ENCODE measurements at regions not wholly inside any gene's neighbourhood (a gene's known extent, or its start where the extent isn't known, plus 50 kb on each side); places are given as distances from the start of the nearest gene placed in this dataset.

GRCh38 chr13:76769271-76769791, 116.9 kb downstream of the KCTD12 start:
- H3K27ac ChIP-seq (ENCODE audit: low read length) = no peak overlapping the region
- no peak overlapping the region for H3K4me3 ChIP-seq (ENCODE audit: low read depth in 1 of 2, low read length in 2 of 2)

GRCh38 chr13:76768384-76768783, 117.8 kb downstream of the KCTD12 start:
- no peak overlapping the region for H3K27ac ChIP-seq (ENCODE audit: low read length)
- no peaks in the 10 kb centered on the region for H3K27me3 ChIP-seq (ENCODE audit: low read depth, low read length)
- H3K9me3 ChIP-seq (ENCODE audit: control insufficient read depth in 1 of 2, low read length in 2 of 2) = no peaks in the 10 kb centered on the region
- H3K36me3 ChIP-seq (ENCODE audit: control insufficient read depth in 1 of 2, insufficient read depth in 2 of 2, low read length in 2 of 2) = no peaks in the 10 kb centered on the region
- no peak overlapping the region for H3K4me3 ChIP-seq (ENCODE audit: low read depth in 1 of 2, low read length in 2 of 2)
- H3K4me1 ChIP-seq (ENCODE audit: control insufficient read depth in 1 of 2, insufficient read depth in 2 of 2, low read length in 2 of 2) = peaks cover 0 to 4% of the 10 kb centered on the region in 2 donors

More at GRCh38 chr13:76769271-76769791, 116.9 kb downstream of the KCTD12 start:
- no peaks in the 10 kb centered on the region for H3K27me3 ChIP-seq (ENCODE audit: low read depth, low read length)
- H3K9me3 ChIP-seq (ENCODE audit: control insufficient read depth in 1 of 2, low read length in 2 of 2) = no peaks in the 10 kb centered on the region
- no peaks in the 10 kb centered on the region for H3K36me3 ChIP-seq (ENCODE audit: control insufficient read depth in 1 of 2, insufficient read depth in 2 of 2, low read length in 2 of 2)
- peaks cover 0 to 4% of the 10 kb centered on the region in 2 donors for H3K4me1 ChIP-seq (ENCODE audit: control insufficient read depth in 1 of 2, insufficient read depth in 2 of 2, low read length in 2 of 2)

- Histone ChIP-seq H3K4me3 (ENCODE audit: low read depth in 1 of 2, low read length in 2 of 2) (no peak overlapping the region), H3K27ac (ENCODE audit: low read length) (no peak overlapping the region)
Observed at GRCh38 chr13:76764916-76765315, 121.3 kb downstream of the KCTD12 start.

GRCh38 chr13:76764429-76764828, 121.8 kb downstream of the KCTD12 start:
- H3K4me3 ChIP-seq (ENCODE audit: low read depth in 1 of 2, low read length in 2 of 2) = no peak overlapping the region
- H3K4me1 ChIP-seq (ENCODE audit: control insufficient read depth in 1 of 2, insufficient read depth in 2 of 2, low read length in 2 of 2) = peaks cover 3 to 4% of the 10 kb centered on the region in 2 donors
- no peaks in the 10 kb centered on the region for H3K9me3 ChIP-seq (ENCODE audit: control insufficient read depth in 1 of 2, low read length in 2 of 2)
- H3K27me3 ChIP-seq (ENCODE audit: low read depth, low read length) = no peaks in the 10 kb centered on the region
- no peaks in the 10 kb centered on the region for H3K36me3 ChIP-seq (ENCODE audit: control insufficient read depth in 1 of 2, insufficient read depth in 2 of 2, low read length in 2 of 2)
- H3K27ac ChIP-seq (ENCODE audit: low read length) = no peak overlapping the region

More at GRCh38 chr13:76764916-76765315, 121.3 kb downstream of the KCTD12 start:
- H3K9me3 ChIP-seq (ENCODE audit: control insufficient read depth in 1 of 2, low read length in 2 of 2) = no peaks in the 10 kb centered on the region
- H3K36me3 ChIP-seq (ENCODE audit: control insufficient read depth in 1 of 2, insufficient read depth in 2 of 2, low read length in 2 of 2) = no peaks in the 10 kb centered on the region
- H3K27me3 ChIP-seq (ENCODE audit: low read depth, low read length) = no peaks in the 10 kb centered on the region
- peaks cover 3 to 4% of the 10 kb centered on the region in 2 donors for H3K4me1 ChIP-seq (ENCODE audit: control insufficient read depth in 1 of 2, insufficient read depth in 2 of 2, low read length in 2 of 2)

GRCh38 chr13:76762721-76763120, 123.5 kb downstream of the KCTD12 start:
- Histone ChIP-seq H3K36me3 (ENCODE audit: control insufficient read depth in 1 of 2, insufficient read depth in 2 of 2, low read length in 2 of 2) (no peaks in the 10 kb centered on the region), H3K27ac (ENCODE audit: low read length) (no peak overlapping the region), H3K27me3 (ENCODE audit: low read depth, low read length) (no peaks in the 10 kb centered on the region), H3K9me3 (ENCODE audit: control insufficient read depth in 1 of 2, low read length in 2 of 2) (no peaks in the 10 kb centered on the region), H3K4me1 (ENCODE audit: control insufficient read depth in 1 of 2, insufficient read depth in 2 of 2, low read length in 2 of 2) (peaks cover 3 to 4% of the 10 kb centered on the region in 2 donors), H3K4me3 (ENCODE audit: low read depth in 1 of 2, low read length in 2 of 2) (no peak overlapping the region)

- H3K27me3 ChIP-seq (ENCODE audit: low read depth, low read length) = no peaks in the 10 kb centered on the region
- no peak overlapping the region for H3K27ac ChIP-seq (ENCODE audit: low read length)
- H3K9me3 ChIP-seq (ENCODE audit: control insufficient read depth in 1 of 2, low read length in 2 of 2) = no peaks in the 10 kb centered on the region
- no peaks in the 10 kb centered on the region for H3K36me3 ChIP-seq (ENCODE audit: control insufficient read depth in 1 of 2, insufficient read depth in 2 of 2, low read length in 2 of 2)
- peaks cover 3 to 4% of the 10 kb centered on the region in 2 donors for H3K4me1 ChIP-seq (ENCODE audit: control insufficient read depth in 1 of 2, insufficient read depth in 2 of 2, low read length in 2 of 2)
- H3K4me3 ChIP-seq (ENCODE audit: low read depth in 1 of 2, low read length in 2 of 2) = no peak overlapping the region
Observed at GRCh38 chr13:76759877-76760276, 126.3 kb downstream of the KCTD12 start.

- Histone ChIP-seq H3K4me3 (ENCODE audit: low read depth in 1 of 2, low read length in 2 of 2) (no peak overlapping the region), H3K4me1 (ENCODE audit: control insufficient read depth in 1 of 2, insufficient read depth in 2 of 2, low read length in 2 of 2) (peaks cover 0 to 6% of the 10 kb centered on the region in 2 donors), H3K27me3 (ENCODE audit: low read depth, low read length) (no peaks in the 10 kb centered on the region), H3K27ac (ENCODE audit: low read length) (no peak overlapping the region), H3K36me3 (ENCODE audit: control insufficient read depth in 1 of 2, insufficient read depth in 2 of 2, low read length in 2 of 2) (no peaks in the 10 kb centered on the region), H3K9me3 (ENCODE audit: control insufficient read depth in 1 of 2, low read length in 2 of 2) (no peaks in the 10 kb centered on the region)
Observed at GRCh38 chr13:76758738-76759137, 127.5 kb downstream of the KCTD12 start.

GRCh38 chr13:76758257-76758656, 127.9 kb downstream of the KCTD12 start:
- no peaks in the 10 kb centered on the region for H3K27me3 ChIP-seq (ENCODE audit: low read depth, low read length)
- no peaks in the 10 kb centered on the region for H3K36me3 ChIP-seq (ENCODE audit: control insufficient read depth in 1 of 2, insufficient read depth in 2 of 2, low read length in 2 of 2)
- no peak overlapping the region for H3K27ac ChIP-seq (ENCODE audit: low read length)
- H3K4me3 ChIP-seq (ENCODE audit: low read depth in 1 of 2, low read length in 2 of 2) = no peak overlapping the region
- no peaks in the 10 kb centered on the region for H3K9me3 ChIP-seq (ENCODE audit: control insufficient read depth in 1 of 2, low read length in 2 of 2)
- H3K4me1 ChIP-seq (ENCODE audit: control insufficient read depth in 1 of 2, insufficient read depth in 2 of 2, low read length in 2 of 2) = peaks cover 0 to 6% of the 10 kb centered on the region in 2 donors

GRCh38 chr13:76756451-76756850, 129.8 kb downstream of the KCTD12 start:
- Histone ChIP-seq H3K4me1 (ENCODE audit: control insufficient read depth in 1 of 2, insufficient read depth in 2 of 2, low read length in 2 of 2) (peaks cover 0 to 3% of the 10 kb centered on the region in 2 donors), H3K9me3 (ENCODE audit: control insufficient read depth in 1 of 2, low read length in 2 of 2) (no peaks in the 10 kb centered on the region), H3K27me3 (ENCODE audit: low read depth, low read length) (no peaks in the 10 kb centered on the region), H3K4me3 (ENCODE audit: low read depth in 1 of 2, low read length in 2 of 2) (no peak overlapping the region), H3K27ac (ENCODE audit: low read length) (no peak overlapping the region), H3K36me3 (ENCODE audit: control insufficient read depth in 1 of 2, insufficient read depth in 2 of 2, low read length in 2 of 2) (no peaks in the 10 kb centered on the region)

- Histone ChIP-seq H3K27me3 (ENCODE audit: low read depth, low read length) (no peaks in the 10 kb centered on the region), H3K9me3 (ENCODE audit: control insufficient read depth in 1 of 2, low read length in 2 of 2) (no peaks in the 10 kb centered on the region), H3K27ac (ENCODE audit: low read length) (no peak overlapping the region), H3K36me3 (ENCODE audit: control insufficient read depth in 1 of 2, insufficient read depth in 2 of 2, low read length in 2 of 2) (no peaks in the 10 kb centered on the region), H3K4me1 (ENCODE audit: control insufficient read depth in 1 of 2, insufficient read depth in 2 of 2, low read length in 2 of 2) (peaks cover 0 to 3% of the 10 kb centered on the region in 2 donors), H3K4me3 (ENCODE audit: low read depth in 1 of 2, low read length in 2 of 2) (no peak overlapping the region)
Observed at GRCh38 chr13:76754414-76754813, 131.8 kb downstream of the KCTD12 start.

GRCh38 chr13:76751278-76751677, 134.9 kb downstream of the KCTD12 start:
- H3K4me1 ChIP-seq (ENCODE audit: control insufficient read depth in 1 of 2, insufficient read depth in 2 of 2, low read length in 2 of 2) = peaks cover 0 to 3% of the 10 kb centered on the region in 2 donors
- no peaks in the 10 kb centered on the region for H3K36me3 ChIP-seq (ENCODE audit: control insufficient read depth in 1 of 2, insufficient read depth in 2 of 2, low read length in 2 of 2)
- H3K27ac ChIP-seq (ENCODE audit: low read length) = no peak overlapping the region
- H3K4me3 ChIP-seq (ENCODE audit: low read depth in 1 of 2, low read length in 2 of 2) = no peak overlapping the region
- no peaks in the 10 kb centered on the region for H3K9me3 ChIP-seq (ENCODE audit: control insufficient read depth in 1 of 2, low read length in 2 of 2)
- no peaks in the 10 kb centered on the region for H3K27me3 ChIP-seq (ENCODE audit: low read depth, low read length)

- no peaks in the 10 kb centered on the region for H3K27me3 ChIP-seq (ENCODE audit: low read depth, low read length)
- no peaks in the 10 kb centered on the region for H3K36me3 ChIP-seq (ENCODE audit: control insufficient read depth in 1 of 2, insufficient read depth in 2 of 2, low read length in 2 of 2)
- no peak overlapping the region for H3K27ac ChIP-seq (ENCODE audit: low read length)
- peaks cover 0 to 6% of the 10 kb centered on the region in 2 donors for H3K4me1 ChIP-seq (ENCODE audit: control insufficient read depth in 1 of 2, insufficient read depth in 2 of 2, low read length in 2 of 2)
- H3K4me3 ChIP-seq (ENCODE audit: low read depth in 1 of 2, low read length in 2 of 2) = no peak overlapping the region
- no peaks in the 10 kb centered on the region for H3K9me3 ChIP-seq (ENCODE audit: control insufficient read depth in 1 of 2, low read length in 2 of 2)
Observed at GRCh38 chr13:76750126-76750525, 136.1 kb downstream of the KCTD12 start.

All from muscle layer of duodenum (tissue), 2 donors.